K562 (cell line): ENCODE measurements at regions not wholly inside any gene's neighbourhood (a gene's known extent, or its start where the extent isn't known, plus 50 kb on each side); places are given as distances from the start of the nearest gene placed in this dataset.

Experiments used
- ATAC-seq: fragments of 200-7000 bp; cut with Tn5 transposase; 3 replicates; pipeline ENCODE4 v1.9.1; 2020; ENCODE audit warnings: moderate library complexity
- BruUV-seq: library from RNA; stranded (reverse); fragments of 400-500 nt; replicated peaks from 2 replicates; lab custom pipeline; 2021; lab: Mats Ljungman, UMichigan
- CTCF ChIA-PET: fragments of 300-600 bp; formaldehyde crosslinking; extraction: SDS; loops from one replicate; lab custom pipeline; 2021; ENCODE audit warnings: low intra/inter-chr PET ratio; lab: Yijun Ruan, JAX
- POLR2A ChIA-PET: fragments of 300-600, 350-650 bp; sonication (Branson Sonifier 250); formaldehyde crosslinking; extraction: SDS; loops from one replicate; lab custom pipeline; 2021; ENCODE audit warnings: antibody characterized with exemption, inconsistent platforms; lab: Yijun Ruan, JAX
- DNase-seq, 4 experiments: peaks; one replicate each; pipeline versions ENCODE4 v3.0.0 to v3.0.0-alpha.2; 2011 to 2018; ENCODE audit warnings: low spot score in 3 of 4, mixed read lengths in 3 of 4; ENCODE audit errors: extremely low read depth in 1 of 4
- FAIRE-seq: peaks from 2 replicates; lab custom pipeline; 2011; peaks lifted over from hg19 to GRCh38; lab: Jason Lieb, UNC
- H2AFZ ChIP-seq: 2 replicates; pipeline ENCODE4 v1.6.0; 2011; ENCODE audit warnings: low read depth, low read length, control low read depth, inconsistent platforms
- H3K27ac ChIP-seq: fragments of 200-600 bp; 3 replicates; pipeline ENCODE4 v1.8.0; 2011; ENCODE audit warnings: low read depth, mild to moderate bottlenecking, control low read depth, inconsistent platforms, low read length, moderate library complexity, mixed read lengths; ENCODE audit errors: extremely low read depth
- H3K27me3 ChIP-seq, 2 experiments: fragments of 300-600 bp in 1 of 2; 2 replicates in 1 of 2; 3 replicates in 1 of 2; pipeline versions ENCODE4 v1.6.0 to v1.8.0; 2011; ENCODE audit warnings: inconsistent platforms in 2 of 2, low read length in 2 of 2, mild to moderate bottlenecking in 1 of 2, mixed read lengths in 1 of 2, moderate library complexity in 1 of 2; ENCODE audit not compliant: control insufficient read depth in 2 of 2, insufficient read depth in 2 of 2
- H3K36me3 ChIP-seq: fragments of 300-600 bp; 3 replicates; pipeline ENCODE4 v1.8.0; 2011; ENCODE audit warnings: mild to moderate bottlenecking, low read length, inconsistent platforms; ENCODE audit not compliant: control insufficient read depth, insufficient read depth
- H3K4me1 ChIP-seq, 2 experiments: fragments of 200-600 bp in 1 of 2; replicated peaks in 1 of 2; 2 replicates in 1 of 2; 3 replicates in 1 of 2; pipeline versions ENCODE4 v1.5.1 to v1.8.0; 2011; ENCODE audit warnings: inconsistent platforms in 2 of 2, low read length in 2 of 2, mild to moderate bottlenecking in 1 of 2, mixed read lengths in 1 of 2, moderate library complexity in 1 of 2; ENCODE audit not compliant: control insufficient read depth in 2 of 2, insufficient read depth in 2 of 2
- H3K4me2 ChIP-seq: 2 replicates; pipeline ENCODE4 v1.6.1; 2011; ENCODE audit warnings: low read length, control low read depth, inconsistent platforms, mixed read lengths; ENCODE audit not compliant: insufficient read depth
- H3K4me3 ChIP-seq: fragments of 200-600 bp; sonication (generic), shearing (Covaris generic); 2 replicates; pipeline ENCODE4 v1.5.1; 2016; ENCODE audit warnings: control low read depth, inconsistent platforms
- H3K79me2 ChIP-seq: fragments of 200-600 bp; 3 replicates; pipeline ENCODE4 v1.8.0; 2011; ENCODE audit warnings: low read length, inconsistent platforms; ENCODE audit not compliant: control insufficient read depth, insufficient read depth
- H3K9ac ChIP-seq, 2 experiments: 2 replicates each; pipeline versions ENCODE4 v1.6.0 to v1.6.1; 2011; ENCODE audit warnings: low read depth in 2 of 2, low read length in 2 of 2, control low read depth in 1 of 2, inconsistent platforms in 1 of 2, mild to moderate bottlenecking in 1 of 2, mixed read lengths in 1 of 2; ENCODE audit not compliant: insufficient read depth in 1 of 2
- H3K9me1 ChIP-seq: one replicate; pipeline ENCODE4 v1.6.0; 2011; ENCODE audit warnings: inconsistent platforms, mild to moderate bottlenecking, low read length, moderate library complexity; ENCODE audit not compliant: control insufficient read depth, insufficient read depth
- H3K9me3 ChIP-seq: replicated peaks from 2 replicates; pipeline ENCODE4 v1.5.1; 2011; ENCODE audit warnings: low read depth, low read length, inconsistent platforms; ENCODE audit not compliant: control insufficient read depth, insufficient read depth
- H4K20me1 ChIP-seq: replicated peaks from 2 replicates; pipeline ENCODE4 v1.6.1; 2011; ENCODE audit warnings: low read length, inconsistent platforms, mixed read lengths; ENCODE audit not compliant: control insufficient read depth, insufficient read depth
- ASH1L ChIP-seq: fragments of 450-650 bp; IDR thresholded peaks from 2 replicates; pipeline ENCODE4 v1.6.1; 2018; ENCODE audit warnings: borderline replicate concordance, mild to moderate bottlenecking, low read depth; ENCODE audit not compliant: partially characterized antibody
- GABPA ChIP-seq: fragments of 200-800 bp; sonication (Bioruptor generic); conservative IDR thresholded peaks from 2 replicates; pipeline ENCODE4 v1.6.1; 2016; ENCODE audit warnings: low read depth, missing genetic modification characterization, missing compliant biosample characterization
- HMGN3 ChIP-seq: IDR thresholded peaks from 2 replicates; pipeline ENCODE4 v1.6.1; 2011; ENCODE audit warnings: borderline replicate concordance, low read depth, mild to moderate bottlenecking, mixed read lengths, low read length; ENCODE audit not compliant: insufficient read length; ENCODE audit errors: extremely low read depth
- MCM3 ChIP-seq: fragments of 450-650 bp; IDR thresholded peaks from 2 replicates; pipeline ENCODE4 v1.6.1; 2016
- RBM15 ChIP-seq: fragments of 200-400 bp; formaldehyde crosslinking; IDR thresholded peaks from 2 replicates; pipeline ENCODE4 v1.6.1; 2018; ENCODE audit warnings: mild to moderate bottlenecking, low read length, moderate library complexity; ENCODE audit not compliant: insufficient read depth
- SOX6 ChIP-seq: fragments of 450-650 bp; IDR thresholded peaks from 2 replicates; pipeline ENCODE4 v1.6.1; 2014; ENCODE audit warnings: mild to moderate bottlenecking
- TFAM ChIP-seq: fragments of 250-450 bp; sonication (Bioruptor Pico); conservative IDR thresholded peaks from 2 replicates; pipeline ENCODE4 v1.5.0; 2021; ENCODE audit warnings: mild to moderate bottlenecking, moderate library complexity
- ZBTB1 ChIP-seq: sonication (generic); formaldehyde crosslinking; IDR thresholded peaks from 2 replicates; pipeline ENCODE4 v1.8.1; 2023; ENCODE audit warnings: missing genetic modification reagents, low read depth, mild to moderate bottlenecking, borderline replicate concordance
- ZBTB9 ChIP-seq: fragments of 450-650 bp; formaldehyde crosslinking; IDR thresholded peaks from 2 replicates; pipeline ENCODE4 v1.4.0; 2020; ENCODE audit warnings: mild to moderate bottlenecking, moderate library complexity
- ZNF707 ChIP-seq: fragments of 250-450 bp; sonication (Bioruptor Pico); conservative IDR thresholded peaks from 2 replicates; pipeline ENCODE4 v1.8.0; 2022; ENCODE audit warnings: inconsistent platforms, mild to moderate bottlenecking, moderate library complexity
- WGBS: fragments of 100-300 bp; shearing (Covaris generic); methylation state at CpG from one replicate; pipeline ENCODE4 v1.1.6; 2016; ENCODE audit warnings: low coverage, mixed read lengths; ENCODE audit not compliant: insufficient coverage; ENCODE audit errors: missing lambda C conversion rate; 5-methylcytosine and 5-hydroxymethylcytosine counted together
- in situ Hi-C: fragments of 300-500 bp; cut with MboI; formaldehyde crosslinking; loops from 4 replicates; pipeline ENCODE4 v1.15.0; 2018; ENCODE audit warnings: inconsistent platforms, mixed read lengths
- intact Hi-C: fragments of 100-400 bp; cut with micrococcal nuclease; formaldehyde crosslinking; loops from 2 replicates; pipeline ENCODE4 v1.14.2; 2022
- TF ChIP-seq, protein P1 (sequence below): fragments of 450-650 bp; formaldehyde crosslinking; IDR thresholded peaks from 2 replicates; pipeline ENCODE4 v1.4.0; 2020; ENCODE audit warnings: mild to moderate bottlenecking
- TF ChIP-seq, protein P2 (sequence below): fragments of 250-450 bp; sonication (Bioruptor Pico); IDR thresholded peaks from 2 replicates; pipeline ENCODE4 v1.4.0; 2020; ENCODE audit warnings: mild to moderate bottlenecking, moderate library complexity
- TF ChIP-seq, protein P3 (sequence below): fragments of 450-650 bp; IDR thresholded peaks from 2 replicates; pipeline ENCODE4 v1.6.1; 2016; ENCODE audit warnings: mild to moderate bottlenecking
- TF ChIP-seq, protein P4 (sequence below): sonication (generic); formaldehyde crosslinking; IDR thresholded peaks from 2 replicates; pipeline ENCODE4 v1.8.0; 2022; ENCODE audit warnings: missing genetic modification reagents, mild to moderate bottlenecking, moderate library complexity, borderline replicate concordance

GRCh38 chr20:48115502-48115901 is 330.2 kb upstream of the SULF2 start:
- no peak overlapping the region for H3K9ac ChIP-seq
- no peaks in the 10 kb centered on the region for H4K20me1 ChIP-seq
- in situ Hi-C loops (no loop called here), intact Hi-C loops (no loop called here)
- H3K4me2 ChIP-seq: no peak overlapping the region
- H3K27ac ChIP-seq: no peak overlapping the region
- ATAC-seq: no peak
- H3K79me2 ChIP-seq: no peaks in the 10 kb centered on the region
- no peak for DNase-seq
- WGBS: 9% methylated on average over 2 of the region's 4 CpGs
- no peak for FAIRE-seq
- no peak overlapping the region for H2AFZ ChIP-seq
- H3K9me1 ChIP-seq: no peaks in the 10 kb centered on the region
- ChIA-PET POLR2A (no interaction called here), CTCF (no interaction called here)
- no peak overlapping the region for H3K4me3 ChIP-seq
- H3K27me3 ChIP-seq: no peaks in the 10 kb centered on the region
- BruUV-seq: no TSS peak
- H3K36me3 ChIP-seq: no peaks in the 10 kb centered on the region
- H3K4me1 ChIP-seq: no peaks in the 10 kb centered on the region
- H3K9me3 ChIP-seq: no peaks in the 10 kb centered on the region
- TF ChIP-seq TFAM (no peak), ZBTB1 (CRISPR knock-in tag) (no peak), RBM15 (no peak), SOX6 (no peak), MCM3 (no peak), GABPA (tag) (no peak), ZNF707 (CRISPR knock-in tag) (no peak), HMGN3 (no peak), ASH1L (no peak), ZBTB9 (CRISPR knock-in tag) (no peak)
- TF ChIP-seq, protein P1, sequence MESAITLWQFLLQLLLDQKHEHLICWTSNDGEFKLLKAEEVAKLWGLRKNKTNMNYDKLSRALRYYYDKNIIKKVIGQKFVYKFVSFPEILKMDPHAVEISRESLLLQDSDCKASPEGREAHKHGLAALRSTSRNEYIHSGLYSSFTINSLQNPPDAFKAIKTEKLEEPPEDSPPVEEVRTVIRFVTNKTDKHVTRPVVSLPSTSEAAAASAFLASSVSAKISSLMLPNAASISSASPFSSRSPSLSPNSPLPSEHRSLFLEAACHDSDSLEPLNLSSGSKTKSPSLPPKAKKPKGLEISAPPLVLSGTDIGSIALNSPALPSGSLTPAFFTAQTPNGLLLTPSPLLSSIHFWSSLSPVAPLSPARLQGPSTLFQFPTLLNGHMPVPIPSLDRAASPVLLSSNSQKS (CRISPR knock-in tag): no peak
- TF ChIP-seq, protein P2, sequence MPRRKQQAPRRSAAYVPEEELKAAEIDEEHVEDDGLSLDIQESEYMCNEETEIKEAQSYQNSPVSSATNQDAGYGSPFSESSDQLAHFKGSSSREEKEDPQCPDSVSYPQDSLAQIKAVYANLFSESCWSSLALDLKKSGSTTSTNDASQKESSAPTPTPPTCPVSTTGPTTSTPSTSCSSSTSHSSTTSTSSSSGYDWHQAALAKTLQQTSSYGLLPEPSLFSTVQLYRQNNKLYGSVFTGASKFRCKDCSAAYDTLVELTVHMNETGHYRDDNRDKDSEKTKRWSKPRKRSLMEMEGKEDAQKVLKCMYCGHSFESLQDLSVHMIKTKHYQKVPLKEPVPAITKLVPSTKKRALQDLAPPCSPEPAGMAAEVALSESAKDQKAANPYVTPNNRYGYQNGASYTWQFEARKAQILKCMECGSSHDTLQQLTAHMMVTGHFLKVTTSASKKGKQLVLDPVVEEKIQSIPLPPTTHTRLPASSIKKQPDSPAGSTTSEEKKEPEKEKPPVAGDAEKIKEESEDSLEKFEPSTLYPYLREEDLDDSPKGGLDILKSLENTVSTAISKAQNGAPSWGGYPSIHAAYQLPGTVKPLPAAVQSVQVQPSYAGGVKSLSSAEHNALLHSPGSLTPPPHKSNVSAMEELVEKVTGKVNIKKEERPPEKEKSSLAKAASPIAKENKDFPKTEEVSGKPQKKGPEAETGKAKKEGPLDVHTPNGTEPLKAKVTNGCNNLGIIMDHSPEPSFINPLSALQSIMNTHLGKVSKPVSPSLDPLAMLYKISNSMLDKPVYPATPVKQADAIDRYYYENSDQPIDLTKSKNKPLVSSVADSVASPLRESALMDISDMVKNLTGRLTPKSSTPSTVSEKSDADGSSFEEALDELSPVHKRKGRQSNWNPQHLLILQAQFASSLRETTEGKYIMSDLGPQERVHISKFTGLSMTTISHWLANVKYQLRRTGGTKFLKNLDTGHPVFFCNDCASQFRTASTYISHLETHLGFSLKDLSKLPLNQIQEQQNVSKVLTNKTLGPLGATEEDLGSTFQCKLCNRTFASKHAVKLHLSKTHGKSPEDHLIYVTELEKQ (CRISPR knock-in tag): no peak
- TF ChIP-seq, protein P3, sequence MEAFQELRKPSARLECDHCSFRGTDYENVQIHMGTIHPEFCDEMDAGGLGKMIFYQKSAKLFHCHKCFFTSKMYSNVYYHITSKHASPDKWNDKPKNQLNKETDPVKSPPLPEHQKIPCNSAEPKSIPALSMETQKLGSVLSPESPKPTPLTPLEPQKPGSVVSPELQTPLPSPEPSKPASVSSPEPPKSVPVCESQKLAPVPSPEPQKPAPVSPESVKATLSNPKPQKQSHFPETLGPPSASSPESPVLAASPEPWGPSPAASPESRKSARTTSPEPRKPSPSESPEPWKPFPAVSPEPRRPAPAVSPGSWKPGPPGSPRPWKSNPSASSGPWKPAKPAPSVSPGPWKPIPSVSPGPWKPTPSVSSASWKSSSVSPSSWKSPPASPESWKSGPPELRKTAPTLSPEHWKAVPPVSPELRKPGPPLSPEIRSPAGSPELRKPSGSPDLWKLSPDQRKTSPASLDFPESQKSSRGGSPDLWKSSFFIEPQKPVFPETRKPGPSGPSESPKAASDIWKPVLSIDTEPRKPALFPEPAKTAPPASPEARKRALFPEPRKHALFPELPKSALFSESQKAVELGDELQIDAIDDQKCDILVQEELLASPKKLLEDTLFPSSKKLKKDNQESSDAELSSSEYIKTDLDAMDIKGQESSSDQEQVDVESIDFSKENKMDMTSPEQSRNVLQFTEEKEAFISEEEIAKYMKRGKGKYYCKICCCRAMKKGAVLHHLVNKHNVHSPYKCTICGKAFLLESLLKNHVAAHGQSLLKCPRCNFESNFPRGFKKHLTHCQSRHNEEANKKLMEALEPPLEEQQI: no peak
- TF ChIP-seq, protein P4, sequence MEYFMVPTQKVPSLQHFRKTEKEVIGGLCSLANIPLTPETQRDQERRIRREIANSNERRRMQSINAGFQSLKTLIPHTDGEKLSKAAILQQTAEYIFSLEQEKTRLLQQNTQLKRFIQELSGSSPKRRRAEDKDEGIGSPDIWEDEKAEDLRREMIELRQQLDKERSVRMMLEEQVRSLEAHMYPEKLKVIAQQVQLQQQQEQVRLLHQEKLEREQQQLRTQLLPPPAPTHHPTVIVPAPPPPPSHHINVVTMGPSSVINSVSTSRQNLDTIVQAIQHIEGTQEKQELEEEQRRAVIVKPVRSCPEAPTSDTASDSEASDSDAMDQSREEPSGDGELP: no peak
